ENCODE measurements at regions not wholly inside any gene's neighbourhood (a gene's known extent, or its start where the extent isn't known, plus 50 kb on each side); places are given as distances from the start of the nearest gene placed in this dataset.

GRCh38 chr5:161077936-161078545 is 226.0 kb upstream of the ATP10B start:
- no peak overlapping the region for H2AFZ ChIP-seq (ENCODE audit: low read length)
- no peak overlapping the region for H3K4me2 ChIP-seq (ENCODE audit: insufficient read depth, low read length)
- no peaks in the 10 kb centered on the region for H3K36me3 ChIP-seq (ENCODE audit: insufficient read depth, low read length)
- H3K79me2 ChIP-seq (ENCODE audit: insufficient read depth, low read length) = no peaks in the 10 kb centered on the region
- no peak for TF ChIP-seq CTCF (IDR thresholded peaks at IDR 0.05; ENCODE audit: extremely low read depth, low read depth, low read length)
- no peaks in the 10 kb centered on the region for H3K27me3 ChIP-seq (ENCODE audit: insufficient read depth, low read length)
- no peaks in the 10 kb centered on the region for H3K4me1 ChIP-seq (ENCODE audit: insufficient read depth, low read length)
- no peak overlapping the region for H3K4me3 ChIP-seq (ENCODE audit: insufficient read depth, low read length)
- DNase-seq (ENCODE audit: insufficient read length, low spot score, missing footprints) = no peak
- no peaks in the 10 kb centered on the region for H4K20me1 ChIP-seq (ENCODE audit: insufficient read depth, low read length)
- H3K9me3 ChIP-seq (ENCODE audit: low read depth, low read length) = no peaks in the 10 kb centered on the region
- no peak overlapping the region for H3K27ac ChIP-seq (ENCODE audit: low read depth, low read length)

- Histone ChIP-seq H3K4me1 (ENCODE audit: insufficient read depth, low read length) (no peaks in the 10 kb centered on the region), H3K36me3 (ENCODE audit: insufficient read depth, low read length) (no peaks in the 10 kb centered on the region), H3K79me2 (ENCODE audit: insufficient read depth, low read length) (no peaks in the 10 kb centered on the region), H3K4me3 (ENCODE audit: insufficient read depth, low read length) (no peak overlapping the region), H3K9me3 (ENCODE audit: low read depth, low read length) (no peaks in the 10 kb centered on the region), H3K4me2 (ENCODE audit: insufficient read depth, low read length) (no peak overlapping the region), H4K20me1 (ENCODE audit: insufficient read depth, low read length) (no peaks in the 10 kb centered on the region), H3K27ac (ENCODE audit: low read depth, low read length) (no peak overlapping the region), H3K27me3 (ENCODE audit: insufficient read depth, low read length) (no peaks in the 10 kb centered on the region), H2AFZ (ENCODE audit: low read length) (no peak overlapping the region)
- TF ChIP-seq CTCF (IDR thresholded peaks at IDR 0.05; ENCODE audit: extremely low read depth, low read depth, low read length) = no peak
- DNase-seq (ENCODE audit: insufficient read length, low spot score, missing footprints) = no peak
These were observed 225.5 kb upstream of the ATP10B start for GRCh38 chr5:161077496-161077895.

- Histone ChIP-seq H3K79me2 (ENCODE audit: insufficient read depth, low read length) (no peaks in the 10 kb centered on the region), H3K4me3 (ENCODE audit: insufficient read depth, low read length) (no peak overlapping the region), H3K27ac (ENCODE audit: low read depth, low read length) (no peak overlapping the region), H3K9me3 (ENCODE audit: low read depth, low read length) (no peaks in the 10 kb centered on the region), H4K20me1 (ENCODE audit: insufficient read depth, low read length) (no peaks in the 10 kb centered on the region), H3K4me2 (ENCODE audit: insufficient read depth, low read length) (no peak overlapping the region), H2AFZ (ENCODE audit: low read length) (no peak overlapping the region), H3K27me3 (ENCODE audit: insufficient read depth, low read length) (no peaks in the 10 kb centered on the region), H3K4me1 (ENCODE audit: insufficient read depth, low read length) (no peaks in the 10 kb centered on the region), H3K36me3 (ENCODE audit: insufficient read depth, low read length) (no peaks in the 10 kb centered on the region)
- no peak for DNase-seq (ENCODE audit: insufficient read length, low spot score, missing footprints)
- no peak for TF ChIP-seq CTCF (IDR thresholded peaks at IDR 0.05; ENCODE audit: extremely low read depth, low read depth, low read length)
These were observed 212.8 kb upstream of the ATP10B start for GRCh38 chr5:161064781-161065180.

- H3K79me2 ChIP-seq (ENCODE audit: insufficient read depth, low read length) = no peaks in the 10 kb centered on the region
- H2AFZ ChIP-seq (ENCODE audit: low read length) = no peak overlapping the region
- H3K4me1 ChIP-seq (ENCODE audit: insufficient read depth, low read length) = no peaks in the 10 kb centered on the region
- H4K20me1 ChIP-seq (ENCODE audit: insufficient read depth, low read length) = no peaks in the 10 kb centered on the region
- no peak overlapping the region for H3K4me3 ChIP-seq (ENCODE audit: insufficient read depth, low read length)
- no peak overlapping the region for H3K27ac ChIP-seq (ENCODE audit: low read depth, low read length)
- no peak overlapping the region for H3K4me2 ChIP-seq (ENCODE audit: insufficient read depth, low read length)
- no peaks in the 10 kb centered on the region for H3K36me3 ChIP-seq (ENCODE audit: insufficient read depth, low read length)
- no peaks in the 10 kb centered on the region for H3K9me3 ChIP-seq (ENCODE audit: low read depth, low read length)
- no peaks in the 10 kb centered on the region for H3K27me3 ChIP-seq (ENCODE audit: insufficient read depth, low read length)
- DNase-seq (ENCODE audit: insufficient read length, low spot score, missing footprints) = no peak
- TF ChIP-seq CTCF (IDR thresholded peaks at IDR 0.05; ENCODE audit: extremely low read depth, low read depth, low read length) = no peak
These were observed 212.3 kb upstream of the ATP10B start for GRCh38 chr5:161064297-161064696.

All from osteoblast (primary cell).